MV-4-11 (cell line): ENCODE measurements at regions not wholly inside any gene's neighbourhood (a gene's known extent, or its start where the extent isn't known, plus 50 kb on each side); places are given as distances from the start of the nearest gene placed in this dataset.

Source experiments
- DNase-seq: peaks from one replicate; lab custom pipeline; 2025; lab: John Stamatoyannopoulos, UW

DNA sequence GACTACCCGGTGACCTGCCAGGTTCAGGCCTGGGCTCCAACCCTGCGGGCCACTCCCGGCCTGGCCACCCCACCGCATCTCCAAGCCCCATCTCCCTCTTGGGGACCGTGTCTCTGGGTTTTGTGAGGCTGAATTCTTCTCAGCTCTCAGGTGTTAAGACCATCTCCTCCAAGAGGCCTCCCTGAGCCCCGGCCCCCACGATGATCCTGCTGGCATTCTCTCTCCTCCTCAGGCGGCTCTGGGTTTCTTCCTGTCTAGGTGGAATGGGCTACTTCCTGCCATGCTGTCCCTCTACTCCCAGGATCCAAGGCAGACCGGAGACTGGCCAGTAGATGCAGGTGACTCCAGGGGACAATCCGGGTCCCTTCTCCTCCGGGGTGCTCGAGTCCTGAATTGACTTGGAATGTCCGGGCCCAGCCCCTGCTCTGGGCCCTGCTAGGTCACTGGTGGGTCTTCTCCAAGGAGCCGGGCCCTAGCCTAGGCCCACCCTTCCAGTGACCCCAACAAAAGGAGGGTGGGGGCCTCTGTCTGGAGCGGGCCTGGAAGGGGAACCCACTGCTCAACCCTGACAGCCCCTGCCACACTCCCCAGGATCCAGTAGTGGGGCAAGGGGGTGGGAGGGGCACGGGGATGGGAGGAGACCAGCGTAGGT, 219.8 kb downstream of the C9orf50 start:
- DNase-seq: no peak

DNA sequence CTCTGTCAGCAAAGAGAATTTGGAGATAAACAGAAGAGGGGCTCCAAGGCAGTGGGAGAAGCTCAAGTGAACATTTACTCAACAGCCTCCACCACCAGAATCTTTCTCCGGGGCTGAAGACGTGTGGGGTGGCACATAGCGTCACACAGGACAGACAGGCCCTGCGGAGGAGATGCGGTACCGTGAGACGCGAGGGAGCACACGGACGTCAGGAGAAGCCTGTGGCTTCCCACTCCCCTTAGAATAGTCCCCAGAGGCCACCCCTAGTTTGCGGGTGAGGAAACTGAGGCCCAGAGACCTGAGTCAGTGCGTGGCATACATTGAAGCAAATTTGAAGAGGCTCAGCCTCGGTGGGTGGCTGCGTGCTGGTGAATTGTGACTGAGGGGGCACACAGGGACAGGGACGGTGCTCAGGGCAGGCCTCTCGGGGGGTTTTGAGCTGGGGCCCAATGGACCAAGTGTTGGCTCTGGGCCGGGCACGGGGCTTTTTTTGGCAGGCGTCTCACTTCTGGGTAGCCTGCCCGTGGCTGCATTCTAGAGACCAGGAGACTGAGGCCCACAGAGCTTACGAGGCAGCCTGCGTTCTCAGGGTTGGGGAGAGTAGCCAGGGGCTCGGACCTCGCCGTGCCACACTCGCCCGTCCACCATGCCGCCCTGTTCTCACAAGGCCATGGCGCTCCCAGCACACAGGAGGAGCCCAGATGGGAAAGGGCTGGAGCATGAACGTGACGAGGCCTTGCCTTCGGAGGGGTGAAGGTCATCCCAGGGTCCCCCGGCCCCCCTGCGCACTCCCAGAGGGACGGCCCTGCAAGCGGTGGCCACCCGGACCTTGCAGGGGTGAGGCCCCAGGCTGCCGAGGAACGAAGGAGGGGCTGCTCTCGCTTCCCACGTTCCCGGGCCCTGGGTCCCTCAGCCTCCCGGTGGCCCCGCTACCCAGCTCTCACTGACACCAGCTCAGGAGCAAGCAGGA, 220.6 kb downstream of the C9orf50 start:
- DNase-seq: no peak

DNA sequence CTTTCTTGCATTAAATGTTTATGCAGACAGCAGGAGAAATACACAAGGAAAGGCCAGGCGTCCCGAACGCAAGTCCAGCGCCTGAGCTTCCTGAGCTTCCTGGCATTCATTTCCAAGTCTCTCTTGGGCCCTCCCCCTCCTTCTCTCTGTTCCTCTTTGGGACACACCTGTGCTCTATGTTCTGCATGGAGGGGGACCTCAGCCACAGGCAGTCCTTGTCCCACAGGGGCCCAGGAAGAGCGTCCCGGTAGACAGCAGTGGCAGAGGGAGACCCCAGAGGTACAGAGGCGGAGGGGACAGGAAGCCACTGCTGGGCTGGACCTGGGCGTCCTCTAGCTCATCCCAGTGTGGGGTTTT, 221.3 kb downstream of the C9orf50 start:
- DNase-seq: no peak

DNA sequence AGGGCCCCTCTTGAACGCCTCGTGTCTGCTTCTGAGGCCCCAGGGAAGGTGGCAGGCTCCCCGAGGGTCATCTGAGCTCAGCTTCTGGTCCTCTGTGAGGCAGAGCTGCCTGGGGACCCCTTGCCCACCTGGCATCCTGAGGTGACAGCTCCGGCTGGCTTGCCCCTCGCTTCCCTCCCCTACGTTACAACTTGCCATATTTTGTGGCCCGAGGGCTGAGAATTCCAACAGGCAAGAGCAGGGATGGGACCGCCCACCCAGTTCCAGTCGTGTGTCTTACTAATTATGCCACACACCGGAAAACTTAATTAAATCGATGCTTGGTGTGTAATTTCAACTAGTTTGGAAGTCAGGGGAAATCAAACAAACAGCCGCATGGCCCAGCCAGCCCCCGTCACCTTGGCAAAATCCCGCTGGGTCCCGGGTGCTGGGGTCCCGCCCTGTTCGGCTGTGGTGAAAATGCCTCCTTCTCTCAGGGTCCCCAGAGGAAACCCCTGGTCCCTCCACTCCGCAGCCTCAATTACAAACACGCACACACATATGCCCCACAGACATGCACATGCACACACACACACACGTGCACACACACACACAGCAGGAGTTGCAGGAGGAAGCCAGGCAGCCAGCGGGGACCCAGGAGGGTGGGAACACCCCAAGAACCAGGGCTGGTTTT, 221.0 kb upstream of the IER5L start:
- no peak for DNase-seq

DNA sequence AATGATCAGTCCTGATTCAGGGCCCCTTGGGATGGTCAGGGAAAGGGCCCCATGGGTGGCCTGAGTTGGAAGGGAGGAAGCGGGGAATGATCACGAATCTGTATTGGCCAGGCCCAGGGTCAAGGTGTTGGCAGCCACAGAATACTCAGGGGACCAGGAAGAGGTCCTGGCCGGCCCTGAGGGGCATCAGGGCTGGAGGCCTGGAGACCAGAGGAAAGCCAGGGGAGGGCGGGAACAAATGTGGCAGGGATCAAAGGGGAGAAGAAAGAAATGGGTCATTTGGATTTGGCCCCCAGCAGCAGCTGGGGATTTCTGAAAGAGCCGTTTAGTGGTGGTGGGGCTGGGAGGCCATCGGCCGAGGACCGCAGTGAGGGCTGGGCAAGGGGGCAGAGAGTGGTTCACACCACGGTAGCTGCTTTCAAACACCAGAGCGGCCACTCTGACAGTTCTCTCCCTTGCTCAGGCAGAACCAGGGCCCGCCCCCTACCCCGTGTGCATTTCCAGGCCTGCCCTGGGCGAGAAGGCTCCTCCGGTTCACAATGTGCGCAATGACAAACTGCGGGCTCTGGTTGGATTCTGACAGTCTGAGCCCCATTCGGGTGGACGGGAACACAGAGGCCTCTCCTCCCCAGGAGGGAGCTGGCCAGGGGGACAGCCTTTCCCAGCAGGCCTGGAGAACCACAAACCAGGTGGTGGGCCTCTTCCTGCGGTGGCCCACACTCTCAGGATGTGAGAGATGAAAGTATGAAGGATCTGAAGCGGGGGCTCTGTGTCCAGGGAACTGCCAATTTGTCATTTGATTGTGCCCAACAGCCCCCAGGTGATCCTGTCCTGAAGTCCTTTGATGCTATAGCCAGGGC, 220.3 kb upstream of the IER5L start:
- no peak for DNase-seq

DNA sequence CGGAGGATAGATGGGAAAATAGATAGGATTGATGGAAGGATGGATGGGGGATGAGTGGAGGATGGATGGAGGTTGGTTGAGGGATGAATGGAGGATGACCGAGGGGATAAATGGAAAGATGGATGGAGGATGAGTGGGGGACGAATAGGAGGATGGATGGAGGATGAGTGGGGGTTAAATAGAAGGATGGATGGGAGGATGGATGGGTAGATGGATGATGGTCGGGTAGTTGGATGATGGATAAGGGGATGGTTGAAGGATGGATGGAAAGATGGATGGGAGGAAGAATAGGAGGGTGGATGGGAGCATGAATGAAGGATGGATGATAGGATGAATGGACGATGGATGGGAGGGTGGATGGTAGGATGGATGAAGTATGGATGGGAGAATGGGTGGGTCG, 219.3 kb upstream of the IER5L start:
- DNase-seq: no peak

DNA sequence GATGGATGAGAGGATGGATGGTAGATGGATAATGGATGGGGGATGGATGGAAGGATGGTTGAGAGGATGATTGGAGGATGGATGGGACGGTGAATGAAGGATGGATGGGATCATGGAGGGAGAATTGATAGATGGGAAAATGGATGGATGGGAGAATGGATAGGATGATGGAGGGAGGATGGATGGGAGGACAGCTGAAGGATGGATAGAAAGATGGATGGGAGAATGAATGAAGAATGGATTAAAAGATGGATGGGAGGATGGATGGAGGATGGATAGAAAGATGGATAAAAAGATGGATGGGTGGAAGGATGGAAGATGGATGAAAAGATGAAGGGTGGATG, 218.3 kb upstream of the IER5L start:
- DNase-seq: no peak

DNA sequence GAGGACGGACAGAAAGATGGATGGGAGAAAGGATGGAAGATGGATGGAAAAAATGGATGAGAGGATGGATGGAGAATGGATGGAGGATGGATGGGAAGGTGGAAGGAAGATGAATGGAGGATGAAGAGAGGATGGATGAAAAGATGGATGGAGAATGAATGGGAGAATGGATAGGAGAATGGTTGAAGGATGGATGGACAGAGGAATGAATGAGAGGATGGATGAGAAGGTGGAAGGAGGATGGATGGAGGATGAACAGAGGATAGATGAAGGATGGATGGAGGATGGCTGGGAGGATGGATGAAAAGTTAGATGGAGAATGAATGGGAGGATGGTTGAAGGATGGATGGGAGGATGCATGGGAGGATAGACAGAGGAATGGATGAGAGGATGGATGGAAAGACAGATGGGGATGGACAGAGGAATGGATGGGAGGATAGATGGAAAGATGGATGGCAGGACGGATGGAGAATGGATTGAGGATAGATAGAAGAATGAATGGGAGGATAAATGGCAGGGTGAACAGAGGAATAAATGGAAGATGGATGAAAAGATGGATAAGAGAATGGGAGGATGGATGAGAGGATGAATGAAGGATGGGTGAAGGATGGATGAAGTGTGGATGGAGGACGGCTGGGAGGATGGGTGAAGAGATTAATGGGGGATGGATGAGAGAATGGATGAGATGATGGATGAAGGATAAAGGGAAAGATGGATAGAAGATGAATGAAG, 217.7 kb upstream of the IER5L start:
- DNase-seq: no peak

DNA sequence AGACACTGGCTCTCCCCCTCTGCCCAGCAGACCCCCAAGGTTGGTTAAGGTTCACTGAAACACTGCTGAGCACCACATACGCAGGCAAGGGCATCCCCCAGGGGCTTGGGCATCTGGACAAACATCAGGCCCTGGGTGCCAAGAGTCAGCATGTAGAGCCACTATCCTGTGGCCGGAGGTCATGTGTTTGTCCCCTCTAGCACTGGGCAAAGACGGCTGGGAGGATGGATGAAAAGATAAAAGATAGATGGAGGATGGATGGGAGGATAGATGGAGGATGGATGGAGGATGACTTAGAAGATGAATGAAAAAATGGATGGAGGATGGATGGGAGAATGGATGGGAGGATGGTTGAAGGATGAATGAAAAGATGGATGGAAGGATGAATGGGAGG, 216.8 kb upstream of the IER5L start:
- DNase-seq: no peak

DNA sequence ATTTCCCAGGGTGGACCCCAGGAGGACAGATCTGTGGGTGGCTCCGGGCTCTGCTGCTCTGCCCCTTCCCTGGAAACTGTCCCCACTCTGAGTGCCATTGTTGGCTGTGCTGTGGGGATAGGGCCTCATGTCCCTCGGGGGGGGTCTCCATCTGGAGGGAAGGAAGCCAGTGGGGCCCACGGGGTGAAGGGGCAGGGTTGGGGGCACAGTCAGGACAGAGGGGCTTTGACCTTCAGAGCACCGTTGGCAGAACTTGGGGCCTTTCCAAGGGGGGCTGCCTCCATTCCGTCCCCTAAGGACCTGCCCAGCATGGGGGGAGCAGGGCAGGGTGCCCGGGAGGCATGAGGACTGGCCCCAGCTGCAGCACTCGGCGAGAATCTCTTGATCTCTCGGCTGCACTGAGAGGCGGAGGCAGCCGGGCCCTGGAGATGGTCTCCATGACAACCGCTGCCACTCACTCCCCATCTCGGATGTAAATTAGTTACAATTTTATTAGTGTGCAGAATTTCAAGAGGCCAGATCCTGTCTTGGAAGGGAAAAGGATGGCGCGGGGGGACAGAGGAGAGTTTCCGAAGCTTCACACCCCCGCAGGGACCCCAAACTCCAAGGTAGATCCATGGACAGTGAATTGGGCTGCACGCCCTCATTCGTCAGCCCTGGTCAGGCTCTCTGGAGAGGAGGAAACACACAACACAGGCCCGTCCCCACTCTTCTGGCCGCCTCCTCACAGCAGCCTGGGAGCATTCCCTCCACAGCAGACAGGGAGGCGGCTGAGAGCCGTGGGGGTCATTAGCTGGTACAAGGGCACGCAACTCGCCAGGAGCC, 216.2 kb upstream of the IER5L start:
- no peak for DNase-seq

DNA sequence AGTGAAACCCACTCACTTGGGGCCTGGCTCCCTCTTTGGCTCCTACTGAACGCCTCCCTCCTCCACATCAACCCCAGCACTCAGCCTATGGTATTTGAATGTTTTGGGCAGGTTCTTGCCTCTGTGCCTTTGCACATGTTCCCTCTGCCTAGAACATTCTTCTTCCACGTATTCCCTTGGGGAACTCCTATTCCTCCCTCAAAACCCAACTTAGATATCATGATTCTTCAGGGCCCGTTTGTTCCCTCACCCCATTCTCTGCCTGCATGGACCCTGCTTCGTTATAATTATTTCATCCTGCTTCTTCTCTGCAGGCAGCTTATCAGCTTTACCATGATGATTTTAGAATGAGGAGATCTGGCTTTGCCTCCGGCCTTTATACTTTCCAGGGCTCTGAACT, 215.0 kb upstream of the IER5L start:
- DNase-seq: no peak

DNA sequence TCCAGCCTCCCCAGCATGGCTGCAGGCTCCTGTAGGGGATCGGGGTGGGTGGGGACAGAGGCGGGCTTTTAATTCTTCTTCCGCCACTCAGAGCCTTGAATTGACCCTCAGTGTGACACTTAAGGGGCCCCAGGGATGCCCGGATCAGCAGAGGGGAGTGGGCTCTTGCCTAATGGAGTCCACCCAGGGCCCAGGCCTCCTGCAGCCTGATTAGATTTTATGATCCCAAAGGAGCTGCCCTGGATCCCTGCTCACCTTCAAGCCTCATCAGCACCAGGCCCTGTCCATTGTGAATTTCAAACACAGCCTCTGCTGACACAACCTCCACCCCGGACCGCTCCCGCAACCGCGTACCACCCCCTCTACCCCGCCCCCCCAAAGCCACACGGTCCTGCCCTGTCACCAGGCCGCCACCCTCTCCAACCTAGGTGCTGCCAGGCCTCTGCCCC, 214.1 kb upstream of the IER5L start:
- DNase-seq: no peak

DNA sequence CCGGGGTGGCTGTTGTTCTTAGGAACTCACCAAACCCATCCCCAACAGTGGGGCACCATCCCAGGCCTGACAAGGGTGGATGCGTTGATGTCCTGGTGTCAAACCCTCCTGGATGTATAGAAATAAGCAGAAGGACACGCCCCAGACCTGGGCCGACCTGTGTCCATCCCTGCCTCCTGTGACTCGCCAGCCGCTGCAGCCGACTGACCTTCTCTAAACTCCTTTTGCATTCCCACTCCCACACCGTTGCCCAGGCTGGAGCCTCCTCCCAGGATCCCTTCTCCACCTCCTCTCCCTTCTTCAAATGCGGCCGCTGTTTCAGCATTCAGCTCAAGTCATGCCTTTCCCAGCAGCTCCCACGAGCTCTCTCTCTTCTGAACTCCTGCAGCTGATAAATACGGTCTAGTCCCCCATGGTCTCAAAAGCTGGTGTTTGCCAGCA, 213.2 kb upstream of the IER5L start:
- no peak for DNase-seq

DNA sequence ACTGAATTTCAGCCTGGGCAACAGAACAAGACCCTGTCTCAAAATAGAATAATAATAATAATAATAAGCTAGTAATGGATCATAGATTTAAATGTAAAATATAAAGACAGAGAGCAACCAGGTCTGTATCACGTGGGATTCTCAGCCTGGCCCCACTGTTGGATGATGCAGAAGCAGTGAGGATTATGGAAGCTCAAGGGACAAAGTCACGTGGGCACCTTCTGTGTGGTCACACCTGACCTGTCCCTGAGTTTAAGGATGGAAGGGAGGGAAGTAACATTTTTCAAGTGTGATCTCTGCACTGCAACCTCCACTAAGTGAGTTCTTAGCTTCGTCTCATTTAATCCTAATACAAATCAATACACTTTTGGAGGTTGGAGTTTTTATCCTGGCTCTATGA, 212.5 kb upstream of the IER5L start:
- no peak for DNase-seq

DNA sequence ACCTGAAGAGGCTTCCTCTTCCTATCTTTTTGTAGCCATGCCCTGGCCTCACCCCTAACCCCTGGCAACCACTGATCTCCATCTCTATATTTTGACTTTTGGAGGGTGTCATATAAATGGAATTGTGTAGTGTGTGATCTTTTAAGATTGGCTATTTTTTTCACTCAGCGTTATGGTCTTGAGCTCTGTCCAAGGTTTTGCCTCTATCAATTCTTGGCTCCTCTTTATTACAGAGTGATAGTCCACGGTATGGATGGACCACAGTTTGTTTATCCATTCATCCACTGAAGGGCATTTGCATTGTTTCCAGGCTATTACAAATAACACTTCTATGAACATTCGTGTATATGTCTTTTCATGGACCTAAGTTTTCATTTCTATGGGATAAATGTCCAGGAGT, 209.8 kb upstream of the IER5L start:
- DNase-seq: no peak

DNA sequence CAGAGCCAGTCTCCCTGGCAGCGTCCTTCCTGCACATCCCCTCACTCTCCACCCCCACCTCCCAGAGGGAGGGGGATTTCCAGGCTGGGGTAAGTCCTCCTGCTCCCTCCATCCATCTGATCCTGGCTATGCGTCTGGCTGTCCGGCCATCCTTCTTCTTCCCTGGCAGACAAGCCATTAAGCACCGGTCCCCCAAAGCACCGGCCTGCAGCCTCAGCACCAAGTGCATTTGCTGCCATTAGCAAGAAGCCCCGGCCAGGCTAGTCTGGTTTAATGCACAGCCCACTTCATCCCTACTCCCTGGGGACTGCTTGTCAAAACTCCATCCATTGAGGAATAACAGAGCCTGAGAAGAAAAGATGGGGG, 208.7 kb upstream of the IER5L start:
- DNase-seq: no peak

DNA sequence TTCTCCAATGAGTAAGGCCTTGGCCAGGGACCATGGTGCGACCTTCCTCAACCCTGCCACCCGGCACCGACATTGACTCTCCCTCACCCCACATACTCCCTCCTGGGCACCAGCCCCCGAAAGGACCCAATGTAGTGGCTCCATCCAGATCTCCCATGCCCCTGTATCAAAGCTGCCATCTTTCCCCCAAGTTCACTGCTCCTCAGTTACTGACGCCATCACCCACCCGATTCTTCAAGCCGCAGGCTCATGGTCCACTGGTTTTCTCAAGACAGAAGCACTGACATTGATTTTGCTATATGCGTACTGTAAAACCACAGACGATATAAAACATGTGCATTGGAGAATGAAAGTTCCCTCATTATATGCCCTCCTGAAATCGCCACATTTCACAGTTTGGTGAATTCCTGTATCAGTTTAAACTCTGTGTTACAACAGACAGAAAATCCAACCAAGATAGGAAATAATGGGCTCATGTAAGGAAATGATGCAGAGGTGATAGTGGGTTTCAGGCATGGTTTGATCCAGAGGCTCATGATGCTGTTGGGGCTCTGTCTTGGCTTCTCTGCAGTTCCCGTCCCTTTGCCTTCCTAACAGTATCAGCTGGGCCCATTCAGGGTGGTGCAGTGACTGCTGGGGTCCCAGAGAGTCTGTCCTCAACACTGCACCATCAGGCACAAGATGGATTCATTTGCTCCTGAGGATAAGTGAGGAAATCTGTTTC, 207.3 kb upstream of the IER5L start:
- no peak for DNase-seq

DNA sequence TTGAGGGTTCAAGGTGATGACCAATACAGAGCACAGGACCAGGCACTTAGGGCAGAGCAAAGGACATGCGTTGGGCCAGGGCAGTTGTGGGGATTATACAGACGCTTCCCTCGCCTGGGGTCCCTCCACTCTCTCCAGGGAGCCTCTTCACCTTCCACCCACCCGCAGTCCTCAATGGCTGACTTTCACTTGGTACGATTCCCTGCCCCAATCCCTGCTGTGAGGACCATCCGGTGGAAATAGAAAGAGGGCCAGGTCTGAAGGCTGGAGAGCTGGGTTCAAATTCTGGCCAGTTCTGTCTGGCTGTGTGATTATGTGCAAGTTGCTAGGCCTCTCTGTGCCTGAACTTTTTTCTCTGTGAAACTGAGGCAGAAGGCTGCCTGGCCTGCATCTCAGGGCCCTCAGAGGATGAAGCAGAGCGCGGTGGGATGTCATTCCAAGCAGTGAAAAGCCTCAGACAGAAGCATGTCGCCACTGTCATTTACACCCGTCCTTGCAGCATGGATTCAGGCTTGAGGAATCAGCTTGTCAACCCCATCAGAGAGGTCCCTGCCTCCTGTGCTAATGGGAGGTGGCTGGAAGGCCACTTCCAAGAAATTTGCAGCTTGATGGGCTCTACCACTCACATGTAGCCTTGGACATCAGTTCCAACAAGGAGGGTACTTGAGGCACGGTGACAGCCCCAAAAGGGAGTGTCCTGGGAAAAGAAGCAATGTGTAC, 206.6 kb upstream of the IER5L start:
- DNase-seq: no peak
